Panc1 (cell line): ENCODE measurements at regions not wholly inside any gene's neighbourhood (a gene's known extent, or its start where the extent isn't known, plus 50 kb on each side); places are given as distances from the start of the nearest gene placed in this dataset.

ENCODE experiments used
- POLR2AphosphoS5 ChIP-seq: IDR thresholded peaks from 2 replicates; pipeline ENCODE4 v1.6.1; 2012; ENCODE audit warnings: mild to moderate bottlenecking, low read depth, low read length, moderate library complexity
- SIN3A ChIP-seq: IDR thresholded peaks from 2 replicates; pipeline ENCODE4 v1.6.1; 2012; ENCODE audit warnings: low read depth, mild to moderate bottlenecking, low read length, moderate library complexity, borderline replicate concordance; ENCODE audit not compliant: insufficient read depth
- TF ChIP-seq, protein P1 (sequence below): fragments of 450-650 bp; IDR thresholded peaks from 2 replicates; pipeline ENCODE4 v1.5.1; 2017; ENCODE audit warnings: mild to moderate bottlenecking

DNA sequence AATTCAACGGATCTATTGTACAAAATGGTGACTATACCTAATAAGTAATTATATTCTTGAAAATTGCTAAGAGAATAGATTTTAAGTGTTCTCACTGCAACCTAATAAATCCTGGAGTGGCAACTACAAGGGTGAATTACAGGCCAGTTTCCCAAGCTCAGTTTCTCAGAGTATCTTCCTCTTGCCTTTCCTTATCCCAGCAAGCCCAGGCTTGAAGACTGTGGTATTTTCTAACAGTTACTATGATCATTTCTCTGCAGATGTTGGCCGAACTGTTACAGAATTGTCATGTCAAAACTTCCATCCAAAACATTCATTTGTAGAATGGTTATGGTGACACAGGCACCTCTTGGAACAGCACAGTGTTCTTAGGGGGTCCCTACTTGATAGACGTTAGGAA, 138.1 kb upstream of the PTCHD4 start:
- TF ChIP-seq, protein P1, sequence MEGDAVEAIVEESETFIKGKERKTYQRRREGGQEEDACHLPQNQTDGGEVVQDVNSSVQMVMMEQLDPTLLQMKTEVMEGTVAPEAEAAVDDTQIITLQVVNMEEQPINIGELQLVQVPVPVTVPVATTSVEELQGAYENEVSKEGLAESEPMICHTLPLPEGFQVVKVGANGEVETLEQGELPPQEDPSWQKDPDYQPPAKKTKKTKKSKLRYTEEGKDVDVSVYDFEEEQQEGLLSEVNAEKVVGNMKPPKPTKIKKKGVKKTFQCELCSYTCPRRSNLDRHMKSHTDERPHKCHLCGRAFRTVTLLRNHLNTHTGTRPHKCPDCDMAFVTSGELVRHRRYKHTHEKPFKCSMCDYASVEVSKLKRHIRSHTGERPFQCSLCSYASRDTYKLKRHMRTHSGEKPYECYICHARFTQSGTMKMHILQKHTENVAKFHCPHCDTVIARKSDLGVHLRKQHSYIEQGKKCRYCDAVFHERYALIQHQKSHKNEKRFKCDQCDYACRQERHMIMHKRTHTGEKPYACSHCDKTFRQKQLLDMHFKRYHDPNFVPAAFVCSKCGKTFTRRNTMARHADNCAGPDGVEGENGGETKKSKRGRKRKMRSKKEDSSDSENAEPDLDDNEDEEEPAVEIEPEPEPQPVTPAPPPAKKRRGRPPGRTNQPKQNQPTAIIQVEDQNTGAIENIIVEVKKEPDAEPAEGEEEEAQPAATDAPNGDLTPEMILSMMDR, result no peak
- TF ChIP-seq SIN3A, result no peak
- TF ChIP-seq POLR2AphosphoS5, result no peak
